Astrocyte (in vitro differentiated cells and primary cell): ENCODE measurements at regions not wholly inside any gene's neighbourhood (a gene's known extent, or its start where the extent isn't known, plus 50 kb on each side); places are given as distances from the start of the nearest gene placed in this dataset.
"Not testable (repeated sequence)": the region's sequence is repeated elsewhere in the genome, so short reads cannot be mapped to it uniquely, and the experiment has no call there.

Source experiments
- DNase-seq: peaks from one replicate; pipeline ENCODE4 v3.0.0-alpha.2; 2010; ENCODE audit warnings: low read depth
- FAIRE-seq: peaks from 2 replicates; lab custom pipeline; 2011; peaks lifted over from hg19 to GRCh38; lab: Jason Lieb, UNC
- H2AFZ ChIP-seq: 2 replicates; pipeline ENCODE4 v1.6.0; 2012; ENCODE audit warnings: low read depth, low read length, inconsistent platforms
- H3K27ac ChIP-seq: 2 replicates; pipeline ENCODE4 v1.5.1; 2011; ENCODE audit warnings: low read depth, low read length, inconsistent platforms
- H3K27me3 ChIP-seq: 2 replicates; pipeline ENCODE4 v1.6.0; 2011; ENCODE audit warnings: low read length, inconsistent platforms; ENCODE audit not compliant: insufficient read depth
- H3K36me3 ChIP-seq: 2 replicates; pipeline ENCODE4 v1.5.1; 2011; ENCODE audit warnings: low read length, inconsistent platforms; ENCODE audit not compliant: insufficient read depth
- H3K4me1 ChIP-seq: 2 replicates; pipeline ENCODE4 v1.5.1; 2011; ENCODE audit warnings: low read length, inconsistent platforms; ENCODE audit not compliant: insufficient read depth
- H3K4me2 ChIP-seq: 2 replicates; pipeline ENCODE4 v1.6.0; 2012; ENCODE audit warnings: low read length, inconsistent platforms
- H3K4me3 ChIP-seq: 2 replicates; pipeline ENCODE4 v1.5.1; 2011; ENCODE audit warnings: low read depth, mild to moderate bottlenecking, low read length, inconsistent platforms; ENCODE audit not compliant: insufficient read depth
- H3K79me2 ChIP-seq: 2 replicates; pipeline ENCODE4 v1.6.0; 2012; ENCODE audit warnings: mild to moderate bottlenecking, low read length, inconsistent platforms; ENCODE audit not compliant: insufficient read depth
- H3K9ac ChIP-seq: 2 replicates; pipeline ENCODE4 v1.6.0; 2012; ENCODE audit warnings: mild to moderate bottlenecking, low read length, inconsistent platforms
- H3K9me3 ChIP-seq: 2 replicates; pipeline ENCODE4 v1.5.1; 2012; ENCODE audit warnings: low read depth, mild to moderate bottlenecking, low read length, inconsistent platforms; ENCODE audit not compliant: insufficient read depth
- H4K20me1 ChIP-seq: 2 replicates; pipeline ENCODE4 v1.6.0; 2012; ENCODE audit warnings: low read length, inconsistent platforms; ENCODE audit not compliant: insufficient read depth
- H3K27ac Mint-ChIP-seq: one replicate; pipeline ENCODE4 v1.8.0; 2021; ENCODE audit warnings: mild to moderate bottlenecking, mixed read lengths; ENCODE audit not compliant: unreplicated experiment
- H3K27me3 Mint-ChIP-seq: one replicate; pipeline ENCODE4 v1.8.0; 2021; ENCODE audit warnings: low read depth, mixed read lengths; ENCODE audit not compliant: unreplicated experiment
- H3K36me3 Mint-ChIP-seq: one replicate; pipeline ENCODE4 v1.8.0; 2021; ENCODE audit warnings: low read depth, mixed read lengths; ENCODE audit not compliant: unreplicated experiment
- H3K4me1 Mint-ChIP-seq: one replicate; pipeline ENCODE4 v1.8.0; 2021; ENCODE audit warnings: low read depth, mixed read lengths; ENCODE audit not compliant: unreplicated experiment
- H3K4me3 Mint-ChIP-seq: one replicate; pipeline ENCODE4 v1.8.0; 2021; ENCODE audit warnings: mild to moderate bottlenecking, moderate library complexity, mixed read lengths; ENCODE audit not compliant: unreplicated experiment
- H3K9me3 Mint-ChIP-seq: one replicate; pipeline ENCODE4 v1.8.0; 2021; ENCODE audit warnings: mild to moderate bottlenecking, mixed read lengths; ENCODE audit not compliant: unreplicated experiment
- CTCF ChIP-seq: IDR thresholded peaks from 2 replicates; pipeline ENCODE4 v1.5.1; 2011; ENCODE audit warnings: low read depth, mild to moderate bottlenecking, inconsistent platforms, low read length, moderate library complexity; ENCODE audit not compliant: insufficient read depth
- EZH2 ChIP-seq: IDR thresholded peaks from 2 replicates; pipeline ENCODE4 v1.6.1; 2012; ENCODE audit warnings: mild to moderate bottlenecking, low read length, inconsistent platforms; ENCODE audit not compliant: insufficient read depth

GRCh38 chr6:60643870-60644269 is 1642.2 kb downstream of the KHDRBS2 start:
- Histone ChIP-seq H3K79me2 (no peaks in the 10 kb centered on the region), H3K4me3 (no peak overlapping the region), H3K27me3 (no peaks in the 10 kb centered on the region), H3K27ac (no peak overlapping the region), H3K4me2 (no peak overlapping the region), H3K36me3 (no peaks in the 10 kb centered on the region), H3K9me3 (peaks cover 10% of the 10 kb centered on the region), H2AFZ (no peak overlapping the region), H3K4me1 (no peaks in the 10 kb centered on the region), H3K9ac (no peak overlapping the region), H4K20me1 (no peaks in the 10 kb centered on the region)
- TF ChIP-seq CTCF (no peak), EZH2 (no peak)
- no peaks in the 10 kb centered on the region for H3K9me3 Mint-ChIP-seq
- FAIRE-seq (no peak), DNase-seq (no peak)
- no peak overlapping the region for H3K27ac Mint-ChIP-seq
- H3K4me3 Mint-ChIP-seq = no peak overlapping the region
- no peaks in the 10 kb centered on the region for H3K27me3 Mint-ChIP-seq
- no peaks in the 10 kb centered on the region for H3K4me1 Mint-ChIP-seq
- no peaks in the 10 kb centered on the region for H3K36me3 Mint-ChIP-seq

GRCh38 chr6:60639185-60639584 is 1646.8 kb downstream of the KHDRBS2 start:
- H3K9me3 Mint-ChIP-seq, H3K27me3 Mint-ChIP-seq, H3K36me3 Mint-ChIP-seq, H3K79me2 ChIP-seq, H3K4me2 ChIP-seq, H3K9me3 ChIP-seq, H2AFZ ChIP-seq, H4K20me1 ChIP-seq, H3K9ac ChIP-seq, DNase-seq, FAIRE-seq, H3K27ac Mint-ChIP-seq, H3K4me1 Mint-ChIP-seq, H3K4me3 ChIP-seq, H3K27me3 ChIP-seq, H3K27ac ChIP-seq, H3K36me3 ChIP-seq, H3K4me3 Mint-ChIP-seq, H3K4me1 ChIP-seq: not testable (repeated sequence)
